Islet of Langerhans (tissue), 1 donor: ENCODE measurements at regions not wholly inside any gene's neighbourhood (a gene's known extent, or its start where the extent isn't known, plus 50 kb on each side); places are given as distances from the start of the nearest gene placed in this dataset.
"Not testable (repeated sequence)": the region's sequence is repeated elsewhere in the genome, so short reads cannot be mapped to it uniquely, and the experiment has no call there.

Experiments used
- FAIRE-seq: peaks from one replicate; lab custom pipeline; 2011; peaks lifted over from hg19 to GRCh38; lab: Jason Lieb, UNC

DNA sequence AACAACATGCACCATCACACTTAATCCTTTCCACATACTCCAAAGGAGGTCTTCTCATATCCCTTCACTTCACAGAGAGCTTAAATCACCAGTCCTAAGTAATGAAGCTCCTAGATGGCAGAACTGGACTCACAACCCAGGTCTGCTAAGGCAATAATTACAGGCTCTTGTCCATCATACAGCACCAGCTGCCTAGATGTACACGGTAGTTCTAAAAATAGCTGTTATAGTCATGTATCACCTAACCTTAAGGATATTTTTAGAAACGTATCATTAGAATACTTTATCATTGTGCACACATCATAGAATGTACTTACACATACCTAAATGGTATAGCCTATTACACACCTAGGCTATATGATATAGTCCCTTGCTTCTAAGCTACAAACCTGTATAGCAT, 644.6 kb upstream of the RGMB start:
- no peak for FAIRE-seq

GRCh38 chr5:98130261-98131035, 643.0 kb upstream of the RGMB start:
- FAIRE-seq, result no peak

- FAIRE-seq, result no peak
Observed at GRCh38 chr5:98144116-98144515, 629.3 kb upstream of the RGMB start.

DNA sequence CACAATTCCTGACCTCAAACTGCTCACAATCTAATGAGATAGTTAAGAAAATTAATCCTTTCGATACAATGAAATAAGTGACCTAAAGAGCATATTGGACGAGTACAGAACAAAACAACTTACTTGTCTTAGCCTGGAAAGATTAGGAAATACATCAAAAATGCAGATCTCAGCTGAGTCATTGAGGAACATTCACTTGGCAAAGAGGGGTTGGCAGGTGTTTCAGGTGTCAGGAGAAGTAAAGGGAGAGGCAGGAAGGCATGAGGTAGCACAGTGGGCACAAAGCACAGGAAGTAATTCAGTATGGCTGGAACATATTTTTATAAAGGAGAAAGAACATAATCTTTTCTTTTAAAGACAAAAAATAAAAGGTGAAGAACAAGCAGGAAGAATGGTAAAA, 628.8 kb upstream of the RGMB start:
- FAIRE-seq, result no peak

DNA sequence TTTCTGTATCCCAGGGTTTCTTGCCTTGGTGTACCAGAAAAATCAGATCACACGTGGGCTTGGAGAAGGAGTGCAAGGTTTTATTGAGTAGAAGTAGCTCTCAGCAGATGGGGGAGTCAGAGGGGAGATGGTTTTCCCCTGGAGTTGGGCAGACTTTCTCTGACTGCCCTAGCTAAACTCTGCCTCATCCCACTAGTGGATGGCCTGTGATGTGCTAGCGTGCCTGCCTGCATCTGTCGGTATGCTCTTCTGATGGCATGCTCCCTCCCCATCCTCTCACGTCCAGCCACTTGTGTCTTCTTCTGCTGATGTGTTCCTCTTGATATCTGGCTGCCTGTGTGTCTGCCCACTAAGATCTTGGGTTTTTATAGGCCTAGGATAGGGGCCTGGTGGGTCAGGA, 616.1 kb upstream of the RGMB start:
- no peak for FAIRE-seq

GRCh38 chr5:98158440-98158839, 615.0 kb upstream of the RGMB start:
- FAIRE-seq, result no peak

GRCh38 chr5:98163796-98164493, 609.5 kb upstream of the RGMB start:
- FAIRE-seq, result no peak

- FAIRE-seq, result no peak
Observed at GRCh38 chr5:98168871-98169270, 604.6 kb upstream of the RGMB start.

DNA sequence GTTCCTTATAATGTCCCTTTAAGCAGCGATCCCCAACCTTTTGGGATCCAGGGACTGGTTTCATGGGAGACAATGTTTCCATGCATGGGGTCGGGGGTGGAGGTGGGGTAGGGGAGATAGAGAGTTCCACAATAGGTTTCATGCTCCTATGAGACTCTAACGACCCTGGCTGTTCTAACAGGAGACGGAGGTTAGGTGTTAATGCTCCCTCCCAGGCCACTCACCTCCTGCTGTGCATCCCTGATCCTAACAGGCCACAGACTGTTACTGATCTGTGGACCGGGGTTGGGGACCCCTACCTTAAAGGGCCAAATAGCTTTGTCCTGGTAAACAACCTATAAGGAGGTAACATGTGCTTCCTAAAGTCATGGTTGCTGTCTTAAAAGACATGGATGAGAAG, 602.5 kb upstream of the RGMB start:
- no peak for FAIRE-seq

DNA sequence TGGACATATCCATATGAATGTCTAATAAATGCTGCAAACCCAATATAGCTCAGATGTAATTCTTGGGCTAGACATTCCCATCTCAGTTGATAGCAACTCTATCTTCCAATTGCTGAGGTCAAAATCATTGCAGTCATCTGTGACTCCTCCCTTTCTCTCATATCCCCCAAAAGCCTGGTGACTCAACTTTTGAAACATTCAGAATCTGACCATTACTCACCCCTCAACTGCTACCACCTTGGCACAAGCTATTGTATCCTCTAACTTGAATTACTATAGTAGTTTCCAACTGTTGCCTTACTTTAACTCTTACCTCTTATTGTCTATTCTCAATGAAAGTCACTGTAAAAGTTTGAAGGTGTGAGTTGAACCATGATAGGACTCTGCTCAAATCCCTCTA, 600.1 kb upstream of the RGMB start:
- FAIRE-seq, result no peak

DNA sequence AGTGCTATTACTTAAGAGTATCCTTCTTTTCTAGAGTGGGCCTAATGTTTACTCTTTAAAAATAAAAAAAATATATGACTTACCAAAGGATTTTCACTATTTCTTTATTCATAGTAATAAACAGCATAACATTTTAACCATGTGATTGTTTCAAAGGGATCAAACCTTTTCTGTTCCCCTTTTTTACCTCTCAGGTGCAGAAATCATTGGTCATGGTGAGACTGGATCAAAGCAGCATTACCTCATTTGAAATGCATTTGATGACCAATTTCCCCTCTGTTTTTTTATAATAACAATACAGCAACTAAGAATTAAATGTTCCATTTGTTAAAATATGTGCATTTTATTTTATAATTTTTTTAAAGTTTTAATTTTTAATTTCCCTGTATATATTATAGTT, 598.0 kb upstream of the RGMB start:
- FAIRE-seq, result no peak

GRCh38 chr5:98179791-98180755, 593.4 kb upstream of the RGMB start:
- no peak for FAIRE-seq

GRCh38 chr5:98186128-98186527, 587.3 kb upstream of the RGMB start:
- FAIRE-seq, result no peak

DNA sequence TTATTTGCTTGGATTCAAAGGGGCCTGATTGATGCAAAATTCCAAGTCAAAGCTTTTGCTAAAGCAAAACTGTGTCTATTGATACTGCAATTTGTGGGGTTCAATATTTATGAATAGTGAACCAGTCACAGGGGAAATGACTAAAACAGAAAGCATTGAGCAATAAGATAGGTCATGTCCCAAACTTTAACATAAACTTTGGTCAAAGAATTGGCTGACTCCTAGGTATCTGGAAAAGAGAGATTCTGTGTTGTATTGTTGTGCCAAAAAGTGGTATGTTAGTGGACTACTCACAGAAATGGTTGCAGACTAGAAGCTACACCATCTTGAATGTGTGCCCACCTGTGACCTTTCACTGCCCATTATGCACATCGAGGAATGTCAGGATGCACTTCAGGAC, 585.5 kb upstream of the RGMB start:
- FAIRE-seq, result no peak

- not testable (repeated sequence) for FAIRE-seq
Observed at GRCh38 chr5:98190344-98190743, 583.1 kb upstream of the RGMB start.

GRCh38 chr5:98193921-98194760, 579.3 kb upstream of the RGMB start:
- no peak for FAIRE-seq

GRCh38 chr5:98200726-98201541, 572.5 kb upstream of the RGMB start:
- no peak for FAIRE-seq

- FAIRE-seq, result no peak
Observed at GRCh38 chr5:98204798-98205197, 568.7 kb upstream of the RGMB start.

DNA sequence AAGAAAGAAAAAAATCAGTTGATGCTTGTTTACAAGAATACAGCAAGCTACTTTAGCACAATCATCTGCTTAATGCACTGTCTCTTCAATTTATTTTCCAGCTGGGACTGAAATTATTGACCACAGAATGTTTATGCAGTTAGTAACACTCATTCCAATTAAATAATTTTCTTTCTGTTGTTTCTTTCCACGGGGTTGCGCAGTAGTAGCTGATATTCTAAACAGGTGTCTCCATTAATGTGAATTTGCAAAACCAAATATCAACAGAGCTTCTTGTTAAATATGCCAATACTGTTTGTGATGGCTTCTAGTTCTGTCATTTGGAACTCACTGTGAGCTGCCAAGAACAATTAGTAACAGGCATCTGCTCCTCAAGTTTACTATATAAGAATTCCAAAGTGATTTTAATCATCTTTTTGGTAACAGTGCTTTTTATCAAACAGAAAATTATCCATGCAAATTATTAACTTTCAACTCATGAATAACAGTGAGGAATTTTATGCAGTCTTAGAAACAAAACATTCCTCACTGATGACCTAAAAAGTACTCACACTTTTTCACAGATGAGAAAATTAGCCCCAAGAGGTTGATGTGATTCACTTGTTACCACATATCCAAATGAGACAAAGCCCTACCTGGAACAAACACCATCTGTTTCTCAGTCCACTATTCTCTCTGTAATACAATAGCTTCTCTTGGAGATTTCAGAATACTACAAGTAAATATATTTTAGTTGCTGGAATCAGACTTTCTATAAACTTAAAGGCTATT, 567.6 kb upstream of the RGMB start:
- no peak for FAIRE-seq

- no peak for FAIRE-seq
Observed at GRCh38 chr5:98206566-98206965, 566.9 kb upstream of the RGMB start.
